Endodermal cell (in vitro differentiated cells): ENCODE measurements at regions not wholly inside any gene's neighbourhood (a gene's known extent, or its start where the extent isn't known, plus 50 kb on each side); places are given as distances from the start of the nearest gene placed in this dataset.

ENCODE experiments used
- DNase-seq: peaks from one replicate; pipeline ENCODE4 v3.0.0-alpha.2; 2017
- H3K27ac ChIP-seq: 2 replicates; pipeline ENCODE4 v1.5.1; 2013; ENCODE audit warnings: mild to moderate bottlenecking, low read depth, low read length, moderate library complexity
- H3K27me3 ChIP-seq: 2 replicates; pipeline ENCODE4 v1.6.1; 2013; ENCODE audit warnings: mild to moderate bottlenecking, low read length, moderate library complexity; ENCODE audit not compliant: insufficient read depth, control insufficient read depth, poor library complexity, severe bottlenecking
- H3K36me3 ChIP-seq: 2 replicates; pipeline ENCODE4 v1.7.0; 2013; ENCODE audit warnings: mild to moderate bottlenecking, low read length, moderate library complexity; ENCODE audit not compliant: control insufficient read depth, insufficient read depth
- H3K4me1 ChIP-seq: one replicate; pipeline ENCODE4 v1.7.0; 2013; ENCODE audit warnings: low read length; ENCODE audit not compliant: control insufficient read depth, insufficient read depth
- H3K4me3 ChIP-seq: 2 replicates; pipeline ENCODE4 v1.5.1; 2013; ENCODE audit warnings: mild to moderate bottlenecking, low read length, moderate library complexity
- H3K9ac ChIP-seq: 2 replicates; pipeline ENCODE4 v1.6.1; 2013; ENCODE audit warnings: mild to moderate bottlenecking, low read length, moderate library complexity; ENCODE audit not compliant: poor library complexity, severe bottlenecking; ENCODE audit errors: extremely low read depth
- H3K9me3 ChIP-seq: 2 replicates; pipeline ENCODE4 v1.6.1; 2013; ENCODE audit warnings: mild to moderate bottlenecking, low read length, moderate library complexity; ENCODE audit not compliant: control insufficient read depth
- H3K27ac Mint-ChIP-seq: 2 replicates; pipeline ENCODE4 v1.8.0; 2020; ENCODE audit warnings: mixed read lengths
- H3K27me3 Mint-ChIP-seq: 2 replicates; pipeline ENCODE4 v1.8.0; 2021; ENCODE audit warnings: mild to moderate bottlenecking, mixed read lengths; ENCODE audit not compliant: insufficient read depth
- H3K36me3 Mint-ChIP-seq: 2 replicates; pipeline ENCODE4 v1.8.0; 2020; ENCODE audit warnings: low read depth, mixed read lengths
- H3K4me1 Mint-ChIP-seq: 2 replicates; pipeline ENCODE4 v1.8.0; 2020; ENCODE audit warnings: mixed read lengths
- H3K4me3 Mint-ChIP-seq: 2 replicates; pipeline ENCODE4 v1.8.0; 2020; ENCODE audit warnings: mild to moderate bottlenecking, moderate library complexity, mixed read lengths
- H3K9me3 Mint-ChIP-seq: 2 replicates; pipeline ENCODE4 v1.8.0; 2020; ENCODE audit warnings: mild to moderate bottlenecking, mixed read lengths
- CTCF ChIP-seq: fragments of 200-600 bp; sonication (generic); conservative IDR thresholded peaks from 2 replicates; pipeline ENCODE4 v1.5.0; 2021; ENCODE audit warnings: antibody characterized with exemption, mild to moderate bottlenecking
- WGBS, 2 experiments: methylation state at CpG; one replicate each; pipeline versions ENCODE4 v1.1.5 to v1.1.7; 2013; ENCODE audit warnings: missing lambda C conversion rate in 2 of 2, mixed read lengths in 1 of 2; ENCODE audit not compliant: insufficient coverage in 1 of 2, insufficient read length in 1 of 2; 5-methylcytosine and 5-hydroxymethylcytosine counted together

GRCh38 chr12:72738811-72739210 is 466.6 kb downstream of the TRHDE start:
- DNase-seq: no peak
- Mint-ChIP-seq H3K4me1 (no peaks in the 10 kb centered on the region), H3K9me3 (peaks cover 18% of the 10 kb centered on the region), H3K27ac (no peak overlapping the region), H3K27me3 (no peaks in the 10 kb centered on the region), H3K36me3 (no peaks in the 10 kb centered on the region), H3K4me3 (no peak overlapping the region)
- no peak overlapping the region for H3K27ac ChIP-seq
- no peak overlapping the region for H3K9ac ChIP-seq
- H3K4me1 ChIP-seq: no peaks in the 10 kb centered on the region
- H3K9me3 ChIP-seq: peaks cover 10% of the 10 kb centered on the region
- 100% methylated on average over 1 to 2 of the region's 2 CpGs for WGBS, 2 experiments
- no peak overlapping the region for H3K4me3 ChIP-seq
- TF ChIP-seq CTCF: no peak
- H3K36me3 ChIP-seq: no peaks in the 10 kb centered on the region
- no peaks in the 10 kb centered on the region for H3K27me3 ChIP-seq

GRCh38 chr12:72740064-72740463 is 467.9 kb downstream of the TRHDE start:
- no peaks in the 10 kb centered on the region for H3K4me1 Mint-ChIP-seq
- Histone ChIP-seq H3K9me3 (peaks cover 10% of the 10 kb centered on the region), H3K36me3 (no peaks in the 10 kb centered on the region), H3K4me1 (no peaks in the 10 kb centered on the region), H3K27ac (no peak overlapping the region), H3K9ac (no peak overlapping the region), H3K27me3 (no peaks in the 10 kb centered on the region), H3K4me3 (no peak overlapping the region)
- H3K36me3 Mint-ChIP-seq: no peaks in the 10 kb centered on the region
- no peak for TF ChIP-seq CTCF
- H3K27me3 Mint-ChIP-seq: no peaks in the 10 kb centered on the region
- no peak for DNase-seq
- 83 to 93% methylated on average over 1 of the region's 1 CpG for whole genome bisulfite sequencing, 2 experiments
- no peak overlapping the region for H3K27ac Mint-ChIP-seq
- peaks cover 18% of the 10 kb centered on the region for H3K9me3 Mint-ChIP-seq
- no peak overlapping the region for H3K4me3 Mint-ChIP-seq

- H3K9me3 Mint-ChIP-seq: peaks cover 18% of the 10 kb centered on the region
- no peaks in the 10 kb centered on the region for H3K27me3 ChIP-seq
Measured at GRCh38 chr12:72742568-72742967, 470.4 kb downstream of the TRHDE start.

More at GRCh38 chr12:72742568-72742967, 470.4 kb downstream of the TRHDE start:
- Mint-ChIP-seq H3K4me1 (no peaks in the 10 kb centered on the region), H3K27me3 (no peaks in the 10 kb centered on the region), H3K36me3 (no peaks in the 10 kb centered on the region), H3K27ac (no peak overlapping the region), H3K4me3 (no peak overlapping the region)
- Histone ChIP-seq H3K4me3 (no peak overlapping the region), H3K27ac (no peak overlapping the region), H3K9ac (no peak overlapping the region), H3K9me3 (peaks cover 10% of the 10 kb centered on the region), H3K4me1 (no peaks in the 10 kb centered on the region), H3K36me3 (no peaks in the 10 kb centered on the region)
- DNase-seq: no peak
- TF ChIP-seq CTCF: no peak
